Suppressor macrophage treated with lipopolysaccharide for 1 hour (primary cell): ENCODE measurements at regions not wholly inside any gene's neighbourhood (a gene's known extent, or its start where the extent isn't known, plus 50 kb on each side); places are given as distances from the start of the nearest gene placed in this dataset.

ENCODE experiments used
- DNase-seq, 3 donors: peaks; one replicate each; pipeline ENCODE4 v3.0.0-alpha.2; 2020 to 2022

DNA sequence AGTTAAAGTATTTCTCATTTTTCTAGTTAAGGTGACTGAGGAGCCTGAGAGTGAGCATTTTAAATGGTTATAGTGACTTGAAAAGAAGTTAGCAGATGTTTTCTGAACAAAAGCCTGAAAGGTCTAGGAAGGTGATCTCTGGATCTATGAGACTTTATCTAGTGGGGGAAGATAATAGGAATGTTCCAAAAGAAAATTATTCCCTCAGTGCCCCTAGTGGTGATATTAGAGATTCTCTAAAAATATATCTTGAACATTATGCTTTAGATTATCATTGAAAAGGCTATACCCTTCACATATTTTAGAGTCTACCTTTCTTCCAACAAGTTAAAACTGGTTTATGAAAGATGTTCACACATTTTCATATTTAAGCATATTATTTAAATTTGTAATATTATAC, 69.0 kb upstream of the SPANXN1 start:
- no peak for DNase-seq

DNA sequence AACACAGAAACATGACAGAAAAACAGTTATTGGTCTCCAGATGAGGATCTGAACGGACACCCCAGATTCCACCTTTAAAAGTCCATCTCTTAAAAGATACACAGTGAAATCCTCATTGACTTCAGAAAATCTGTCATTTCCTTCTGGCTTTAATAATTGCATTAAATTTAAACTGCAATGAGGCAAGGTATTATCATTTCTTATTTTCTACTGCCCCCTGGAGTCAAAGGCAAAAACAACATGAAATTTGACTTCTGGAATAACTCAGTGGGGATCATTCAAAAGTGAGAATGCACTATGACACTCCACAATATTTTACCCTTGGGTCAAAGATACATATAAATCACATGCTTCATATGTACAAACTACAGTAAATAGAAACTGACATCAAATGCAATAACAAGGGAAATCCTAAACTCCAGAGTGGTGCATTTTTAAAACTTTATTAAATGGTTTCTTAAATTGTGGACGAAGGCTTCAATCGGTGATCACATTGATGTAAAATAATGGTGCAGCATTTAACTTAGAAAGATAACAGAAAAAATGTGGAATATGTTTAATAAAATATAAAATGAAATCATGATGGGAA, 56.4 kb upstream of the SPANXN1 start:
- peak in 2 of 3 donors; percentile 3 to 10 for DNase-seq
